SK-N-SH treated with all-trans-retinoic acid at 6 μM for 48 hours (cell line): ENCODE measurements at regions not wholly inside any gene's neighbourhood (a gene's known extent, or its start where the extent isn't known, plus 50 kb on each side); places are given as distances from the start of the nearest gene placed in this dataset.
"Not testable (repeated sequence)": the region's sequence is repeated elsewhere in the genome, so short reads cannot be mapped to it uniquely, and the experiment has no call there.

Source experiments
- ATAC-seq: fragments of 200-7000 bp; cut with Tn5 transposase; 3 replicates; pipeline ENCODE4 v1.9.1; 2020; ENCODE audit warnings: mild to moderate bottlenecking, moderate library complexity
- ARNTL ChIP-seq: fragments of 450-650 bp; formaldehyde crosslinking; IDR thresholded peaks from 2 replicates; pipeline ENCODE4 v1.5.0; 2020; ENCODE audit warnings: low read depth, mild to moderate bottlenecking, moderate library complexity, borderline replicate concordance
- BACH2 ChIP-seq: fragments of 250-450 bp; sonication (Bioruptor Pico); IDR thresholded peaks from 2 replicates; pipeline ENCODE4 v1.9.0; 2021; ENCODE audit warnings: mild to moderate bottlenecking, borderline replicate concordance
- CSDC2 ChIP-seq: fragments of 250-450 bp; sonication (Bioruptor Pico); IDR thresholded peaks from 2 replicates; pipeline ENCODE4 v1.5.0; 2020; ENCODE audit warnings: mild to moderate bottlenecking, moderate library complexity
- CSRNP3 ChIP-seq: fragments of 250-450 bp; sonication (Bioruptor Pico); IDR thresholded peaks from 2 replicates; pipeline ENCODE4 v1.5.1; 2021; ENCODE audit warnings: mild to moderate bottlenecking, moderate library complexity
- ESRRG ChIP-seq: fragments of 250-450 bp; sonication (Bioruptor Pico); IDR thresholded peaks from 2 replicates; pipeline ENCODE4 v1.6.1; 2021; ENCODE audit warnings: mild to moderate bottlenecking
- ISL1 ChIP-seq: fragments of 250-450 bp; sonication (Bioruptor Pico); IDR thresholded peaks from 2 replicates; pipeline ENCODE4 v2.1.2; 2022; ENCODE audit warnings: mild to moderate bottlenecking, moderate library complexity
- POU6F1 ChIP-seq: fragments of 250-450 bp; sonication (Bioruptor Pico); IDR thresholded peaks from 2 replicates; pipeline ENCODE4 v1.8.0; 2021; ENCODE audit warnings: low read depth, mild to moderate bottlenecking, moderate library complexity, borderline replicate concordance
- PPARA ChIP-seq: fragments of 250-450 bp; sonication (Bioruptor Pico); IDR thresholded peaks from 2 replicates; pipeline ENCODE4 v1.5.0; 2020; ENCODE audit warnings: mild to moderate bottlenecking, borderline replicate concordance
- RARB ChIP-seq: fragments of 250-450 bp; sonication (Bioruptor Pico); IDR thresholded peaks from 2 replicates; pipeline ENCODE4 v1.8.0; 2021; ENCODE audit warnings: mild to moderate bottlenecking, moderate library complexity
- SNAI2 ChIP-seq: fragments of 250-450 bp; sonication (Bioruptor Pico); IDR thresholded peaks from 2 replicates; pipeline ENCODE4 v1.5.0; 2020; ENCODE audit warnings: mild to moderate bottlenecking, moderate library complexity
- TCF4 ChIP-seq: fragments of 250-450 bp; sonication (Bioruptor Pico); IDR thresholded peaks from 2 replicates; pipeline ENCODE4 v1.8.0; 2021; ENCODE audit warnings: mild to moderate bottlenecking, moderate library complexity, borderline replicate concordance
- TOX ChIP-seq: fragments of 250-450 bp; sonication (Bioruptor Pico); IDR thresholded peaks from 2 replicates; pipeline ENCODE4 v1.8.0; 2021; ENCODE audit warnings: mild to moderate bottlenecking, moderate library complexity, borderline replicate concordance
- ZC3H10 ChIP-seq: fragments of 250-450 bp; sonication (Bioruptor Pico); IDR thresholded peaks from 2 replicates; pipeline ENCODE4 v1.5.1; 2021; ENCODE audit warnings: mild to moderate bottlenecking, moderate library complexity
- ZFP3 ChIP-seq: fragments of 250-450 bp; sonication (Bioruptor Pico); IDR thresholded peaks from 2 replicates; pipeline ENCODE4 v1.5.0; 2020; ENCODE audit warnings: mild to moderate bottlenecking, moderate library complexity
- ZNF565 ChIP-seq: fragments of 450-650 bp; formaldehyde crosslinking; conservative IDR thresholded peaks from 2 replicates; pipeline ENCODE4 v1.5.0; 2020; ENCODE audit warnings: low read depth, mild to moderate bottlenecking, moderate library complexity
- ZNF70 ChIP-seq: fragments of 450-650 bp; formaldehyde crosslinking; IDR thresholded peaks from 2 replicates; pipeline ENCODE4 v1.5.0; 2020; ENCODE audit warnings: mild to moderate bottlenecking, moderate library complexity
- ZNF8 ChIP-seq: fragments of 450-650 bp; formaldehyde crosslinking; IDR thresholded peaks from 2 replicates; pipeline ENCODE4 v1.5.0; 2020; ENCODE audit warnings: mild to moderate bottlenecking, moderate library complexity
- TF ChIP-seq, protein P1 (sequence below): fragments of 250-450 bp; sonication (Bioruptor Pico); IDR thresholded peaks from 2 replicates; pipeline ENCODE4 v1.5.1; 2020; ENCODE audit warnings: low read depth, mild to moderate bottlenecking, moderate library complexity
- TF ChIP-seq, protein P2 (sequence below): fragments of 250-450 bp; sonication (Bioruptor Pico); IDR thresholded peaks from 2 replicates; pipeline ENCODE4 v1.8.0; 2020; ENCODE audit warnings: mild to moderate bottlenecking, moderate library complexity, borderline replicate concordance

DNA sequence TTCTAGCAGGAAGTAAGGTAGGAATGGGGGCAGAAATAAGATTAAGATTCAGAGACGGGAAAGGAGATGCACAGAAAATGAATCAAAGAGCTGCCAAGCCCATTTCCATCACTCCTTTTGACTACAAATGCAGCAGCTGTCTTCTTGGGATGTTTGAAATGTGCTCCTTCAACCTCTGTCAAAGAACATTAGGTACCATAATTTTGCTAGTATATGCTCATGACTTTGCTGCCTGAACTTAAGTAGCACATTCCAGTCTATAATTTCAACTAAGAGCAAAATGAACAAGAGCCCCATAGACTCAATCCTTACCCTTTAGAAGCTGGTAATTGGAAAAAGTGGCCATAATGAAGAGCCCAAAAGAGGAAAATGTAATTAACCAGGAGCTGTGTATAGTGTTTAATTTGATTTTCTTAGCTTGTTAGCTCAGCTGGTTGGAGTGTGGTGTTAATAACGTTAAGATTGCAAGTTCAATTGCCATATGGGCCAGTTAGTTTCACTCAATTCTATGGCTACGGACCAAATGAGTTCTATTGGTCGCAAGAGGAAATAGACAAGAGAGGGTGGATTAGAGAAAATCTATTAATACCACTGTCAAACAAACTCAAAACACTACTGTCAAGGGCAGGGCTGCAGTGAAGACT, 349.9 kb downstream of the ZBBX start:
- ATAC-seq = no peak
- no peak for TF ChIP-seq ZC3H10 (CRISPR knock-in tag)

GRCh38 chr3:167019503-167019902, 360.6 kb downstream of the ZBBX start:
- ATAC-seq = not testable (repeated sequence)

DNA sequence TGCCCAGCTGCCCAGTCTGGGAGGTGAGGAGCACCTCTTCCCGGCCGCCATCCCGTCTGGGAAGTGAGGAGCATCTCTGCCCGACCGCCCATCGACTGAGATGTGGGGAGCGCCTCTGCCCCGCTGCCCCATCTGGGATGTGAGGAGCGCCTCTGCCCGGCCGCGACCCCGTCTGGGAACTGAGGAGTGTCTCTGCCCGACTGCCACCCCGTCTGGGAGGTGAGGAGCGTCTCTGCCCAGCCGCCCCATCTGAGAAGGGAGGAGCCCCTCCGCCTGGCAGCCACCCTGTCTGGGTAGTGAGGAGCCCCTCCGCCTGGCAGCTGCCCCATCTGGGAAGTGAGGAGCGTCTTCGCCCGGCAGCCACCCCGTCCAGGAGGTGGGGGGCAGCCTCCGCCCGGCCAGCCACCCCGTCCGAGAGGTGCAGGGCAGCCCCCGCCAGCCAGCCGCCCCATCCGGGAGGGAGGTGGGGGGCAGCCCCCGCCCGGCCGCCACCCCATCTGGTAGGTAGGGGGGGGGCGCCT, 361.4 kb downstream of the ZBBX start:
- not testable (repeated sequence) for ATAC-seq

GRCh38 chr3:167012691-167013090, 367.4 kb downstream of the ZBBX start:
- no peak for TF ChIP-seq CSRNP3 (CRISPR knock-in tag)
- TF ChIP-seq ESRRG (CRISPR knock-in tag) = no peak
- no peak for TF ChIP-seq POU6F1 (CRISPR knock-in tag)
- ATAC-seq = no peak

DNA sequence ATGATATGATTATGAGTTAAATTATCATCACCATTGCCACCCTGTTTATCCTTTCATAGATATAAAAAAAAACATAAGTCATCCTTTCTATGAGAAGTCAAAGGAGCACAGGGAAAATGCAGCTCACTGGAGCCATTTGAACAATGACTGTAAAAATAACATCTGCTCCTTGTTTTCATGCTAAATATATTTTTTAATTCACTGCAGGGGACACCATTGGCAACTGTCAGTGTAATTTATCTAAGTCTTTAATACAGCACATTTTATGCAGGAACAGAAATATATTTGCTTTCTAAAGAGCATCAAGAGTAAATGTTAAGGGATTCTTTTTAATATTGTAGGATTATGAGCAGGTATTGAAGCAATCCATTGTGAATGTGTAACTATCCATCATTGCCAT, 371.3 kb downstream of the ZBBX start:
- ATAC-seq = no peak
- TF ChIP-seq ISL1 (CRISPR knock-in tag) (no peak), TOX (CRISPR knock-in tag) (no peak), ZNF8 (CRISPR knock-in tag) (no peak), CSRNP3 (CRISPR knock-in tag) (no peak), ZC3H10 (CRISPR knock-in tag) (no peak), ARNTL (CRISPR knock-in tag) (no peak), TCF4 (no peak), ZNF565 (no peak), RARB (no peak)
- TF ChIP-seq, protein P1, sequence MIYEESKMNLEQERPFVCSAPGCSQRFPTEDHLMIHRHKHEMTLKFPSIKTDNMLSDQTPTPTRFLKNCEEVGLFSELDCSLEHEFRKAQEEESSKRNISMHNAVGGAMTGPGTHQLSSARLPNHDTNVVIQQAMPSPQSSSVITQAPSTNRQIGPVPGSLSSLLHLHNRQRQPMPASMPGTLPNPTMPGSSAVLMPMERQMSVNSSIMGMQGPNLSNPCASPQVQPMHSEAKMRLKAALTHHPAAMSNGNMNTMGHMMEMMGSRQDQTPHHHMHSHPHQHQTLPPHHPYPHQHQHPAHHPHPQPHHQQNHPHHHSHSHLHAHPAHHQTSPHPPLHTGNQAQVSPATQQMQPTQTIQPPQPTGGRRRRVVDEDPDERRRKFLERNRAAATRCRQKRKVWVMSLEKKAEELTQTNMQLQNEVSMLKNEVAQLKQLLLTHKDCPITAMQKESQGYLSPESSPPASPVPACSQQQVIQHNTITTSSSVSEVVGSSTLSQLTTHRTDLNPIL (CRISPR knock-in tag) = no peak
- TF ChIP-seq, protein P2, sequence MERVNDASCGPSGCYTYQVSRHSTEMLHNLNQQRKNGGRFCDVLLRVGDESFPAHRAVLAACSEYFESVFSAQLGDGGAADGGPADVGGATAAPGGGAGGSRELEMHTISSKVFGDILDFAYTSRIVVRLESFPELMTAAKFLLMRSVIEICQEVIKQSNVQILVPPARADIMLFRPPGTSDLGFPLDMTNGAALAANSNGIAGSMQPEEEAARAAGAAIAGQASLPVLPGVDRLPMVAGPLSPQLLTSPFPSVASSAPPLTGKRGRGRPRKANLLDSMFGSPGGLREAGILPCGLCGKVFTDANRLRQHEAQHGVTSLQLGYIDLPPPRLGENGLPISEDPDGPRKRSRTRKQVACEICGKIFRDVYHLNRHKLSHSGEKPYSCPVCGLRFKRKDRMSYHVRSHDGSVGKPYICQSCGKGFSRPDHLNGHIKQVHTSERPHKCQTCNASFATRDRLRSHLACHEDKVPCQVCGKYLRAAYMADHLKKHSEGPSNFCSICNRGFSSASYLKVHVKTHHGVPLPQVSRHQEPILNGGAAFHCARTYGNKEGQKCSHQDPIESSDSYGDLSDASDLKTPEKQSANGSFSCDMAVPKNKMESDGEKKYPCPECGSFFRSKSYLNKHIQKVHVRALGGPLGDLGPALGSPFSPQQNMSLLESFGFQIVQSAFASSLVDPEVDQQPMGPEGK = no peak
- TF ChIP-seq, all 23 proteins: peak for 0

- no peak for ATAC-seq
- TF ChIP-seq ZNF70 (CRISPR knock-in tag) = no peak
- no peak for TF ChIP-seq PPARA (CRISPR knock-in tag)
- no peak for TF ChIP-seq ZNF565
- no peak for TF ChIP-seq ZFP3 (CRISPR knock-in tag)
- no peak for TF ChIP-seq ZC3H10 (CRISPR knock-in tag)
- TF ChIP-seq TOX (CRISPR knock-in tag) = no peak
- TF ChIP-seq ESRRG (CRISPR knock-in tag) = no peak
- TF ChIP-seq, protein P1 (CRISPR knock-in tag) = no peak
- TF ChIP-seq RARB = no peak
- no peak for TF ChIP-seq CSDC2 (CRISPR knock-in tag)
- no peak for TF ChIP-seq BACH2
- no peak for TF ChIP-seq POU6F1 (CRISPR knock-in tag)
- TF ChIP-seq, protein P2 = no peak
- TF ChIP-seq SNAI2 (CRISPR knock-in tag) = no peak
Measured at GRCh38 chr3:167001374-167001773, 378.7 kb downstream of the ZBBX start.
